HG03378 (cell line): ENCODE measurements at regions not wholly inside any gene's neighbourhood (a gene's known extent, or its start where the extent isn't known, plus 50 kb on each side); places are given as distances from the start of the nearest gene placed in this dataset.

Source experiments
- ATAC-seq: cut with Tn5 transposase; IDR thresholded peaks from one replicate; pipeline ENCODE4 v1.9.1; 2021; ENCODE audit warnings: mild to moderate bottlenecking, moderate library complexity; ENCODE audit not compliant: unreplicated experiment

GRCh38 chr3:127484601-127485388 is 105.7 kb downstream of the TPRA1 start:
- ATAC-seq, result no peak

DNA sequence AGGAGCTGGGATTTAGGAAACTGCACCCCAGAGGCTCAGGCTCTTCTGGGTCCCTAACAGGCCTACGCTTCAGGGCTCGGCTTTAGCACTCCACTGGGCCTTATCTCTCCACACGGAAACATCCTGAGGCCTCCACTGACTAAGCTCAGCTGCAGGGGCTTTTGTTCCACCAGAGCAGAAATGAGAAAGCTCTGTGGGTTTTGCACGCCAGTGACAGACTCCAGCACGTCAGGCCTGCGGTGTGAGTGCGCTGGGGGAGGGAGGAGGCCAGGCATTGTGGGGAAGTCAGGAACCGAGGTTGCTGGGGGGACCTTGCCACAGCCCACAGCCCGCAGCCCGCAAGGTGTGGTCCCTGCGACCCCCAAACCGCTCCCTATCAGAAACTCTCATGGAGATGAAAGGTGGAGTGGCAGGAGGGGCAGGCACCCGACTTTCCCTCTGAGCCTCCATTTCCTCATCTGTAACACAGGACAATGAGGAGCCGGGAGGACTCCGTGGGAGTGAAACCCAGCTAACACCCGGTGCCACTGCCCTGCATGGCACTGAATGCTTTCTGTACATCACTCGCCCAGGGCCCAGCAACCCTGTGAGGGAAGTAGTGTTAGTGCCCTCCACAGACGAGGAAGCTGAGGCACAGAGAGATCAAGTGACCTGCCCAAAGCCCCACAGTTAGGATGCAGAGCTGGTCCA is 106.5 kb downstream of the TPRA1 start:
- ATAC-seq, result peak; percentile 88

- ATAC-seq, result no peak
These were observed 107.4 kb downstream of the TPRA1 start for GRCh38 chr3:127483005-127483641.

- ATAC-seq, result no peak
These were observed 108.1 kb downstream of the TPRA1 start for GRCh38 chr3:127482216-127483004.

DNA sequence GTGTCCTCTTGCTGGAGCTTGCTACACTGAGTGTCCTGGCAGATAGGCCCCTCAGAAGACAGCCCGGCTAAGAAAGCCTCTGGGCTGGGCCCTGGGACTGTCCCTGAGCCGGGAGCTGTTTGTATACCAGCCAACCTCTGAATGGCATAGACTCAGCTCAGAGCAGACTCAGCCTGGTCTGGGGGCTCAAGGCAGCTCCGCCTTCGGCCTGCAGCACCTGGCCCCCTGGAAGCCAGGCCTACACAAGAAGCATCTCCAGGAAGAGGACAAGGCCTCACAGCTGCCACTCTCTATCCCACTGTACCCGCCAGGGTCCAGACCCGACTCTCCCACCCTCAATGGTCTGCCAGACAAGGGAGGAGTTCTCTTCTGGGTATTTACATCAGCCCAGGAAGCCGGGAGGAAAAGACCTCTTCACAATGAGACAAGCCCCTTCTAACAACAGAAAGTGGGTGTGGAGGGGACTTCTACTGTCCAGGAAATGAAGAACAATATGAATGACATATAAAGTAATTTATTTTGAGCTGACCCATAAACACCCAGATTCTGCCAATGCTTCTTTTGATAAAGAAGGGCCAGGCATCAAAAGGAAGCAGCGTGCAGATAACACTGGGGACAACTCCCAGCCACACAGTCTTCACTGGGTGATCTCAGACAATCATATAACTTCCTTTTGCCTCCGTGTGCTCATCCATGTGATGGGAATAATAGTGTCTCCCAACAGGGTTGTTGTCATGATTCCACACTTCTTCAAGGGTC is 110.2 kb downstream of the TPRA1 start:
- no peak for ATAC-seq

DNA sequence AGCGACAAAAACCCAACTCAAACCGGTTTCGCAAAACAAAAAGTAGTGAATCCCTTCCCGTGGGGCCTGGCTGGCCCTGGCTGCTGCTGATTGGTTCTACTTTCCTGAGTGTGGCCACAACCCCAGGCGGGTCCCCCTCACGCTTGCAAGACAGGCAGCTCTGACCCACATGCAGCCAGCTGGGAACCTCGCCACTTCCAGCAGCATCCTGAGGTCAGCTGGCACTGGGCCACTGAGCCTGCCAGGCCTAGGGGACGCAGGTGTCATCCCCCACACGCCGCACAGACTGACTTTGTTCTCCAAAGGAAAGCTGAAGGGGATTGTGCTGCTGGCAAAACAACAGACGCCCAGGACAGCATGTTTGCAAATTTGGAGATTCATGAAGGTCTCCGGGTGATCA is 111.1 kb downstream of the TPRA1 start:
- ATAC-seq, result no peak

- no peak for ATAC-seq
These were observed 111.6 kb downstream of the TPRA1 start for GRCh38 chr3:127478922-127479321.

DNA sequence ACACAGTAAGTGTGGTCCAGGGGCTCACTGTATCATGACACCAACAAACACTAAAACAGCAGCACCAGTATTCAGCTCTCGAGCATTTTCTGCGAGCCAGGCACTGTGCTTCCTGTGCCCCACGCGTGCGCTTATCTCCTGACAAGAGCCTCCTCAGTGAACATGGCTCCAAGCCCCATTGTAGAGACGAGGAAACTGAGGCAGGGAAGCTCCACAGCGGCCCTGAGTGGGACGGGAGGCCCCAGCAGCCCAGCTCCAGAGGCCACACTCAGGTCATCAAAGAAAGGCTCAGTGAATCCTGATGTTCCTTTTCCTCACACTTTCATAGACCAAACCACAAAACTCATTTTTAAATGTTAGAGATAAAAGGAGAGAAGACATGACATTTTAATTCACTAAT is 113.1 kb downstream of the TPRA1 start:
- ATAC-seq, result no peak

GRCh38 chr3:127476936-127477335 is 113.6 kb downstream of the TPRA1 start:
- no peak for ATAC-seq

- no peak for ATAC-seq
These were observed 114.4 kb downstream of the TPRA1 start for GRCh38 chr3:127475975-127476705.

DNA sequence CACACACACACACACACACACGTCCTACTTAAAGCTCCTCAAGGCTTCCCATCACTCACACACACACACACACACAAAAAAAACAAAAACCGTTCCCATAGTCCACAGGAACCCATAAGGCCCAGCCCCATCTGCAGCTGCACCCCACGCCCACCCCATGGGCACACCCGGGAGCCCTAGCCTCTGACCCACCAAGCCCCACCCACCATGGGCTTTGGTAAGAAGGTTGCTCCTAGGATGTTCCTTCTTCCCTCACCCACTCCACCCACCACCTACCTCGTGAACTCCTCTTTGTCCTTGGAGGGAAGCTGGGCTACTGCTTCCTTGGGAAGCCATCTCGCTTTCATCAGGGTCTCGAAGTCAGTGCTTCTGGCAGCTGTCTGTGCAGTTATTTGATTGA is 115.1 kb downstream of the TPRA1 start:
- ATAC-seq, result no peak

GRCh38 chr3:127473244-127474024 is 117.1 kb downstream of the TPRA1 start:
- no peak for ATAC-seq

- ATAC-seq, result no peak
These were observed 118.0 kb downstream of the TPRA1 start for GRCh38 chr3:127472506-127472905.

DNA sequence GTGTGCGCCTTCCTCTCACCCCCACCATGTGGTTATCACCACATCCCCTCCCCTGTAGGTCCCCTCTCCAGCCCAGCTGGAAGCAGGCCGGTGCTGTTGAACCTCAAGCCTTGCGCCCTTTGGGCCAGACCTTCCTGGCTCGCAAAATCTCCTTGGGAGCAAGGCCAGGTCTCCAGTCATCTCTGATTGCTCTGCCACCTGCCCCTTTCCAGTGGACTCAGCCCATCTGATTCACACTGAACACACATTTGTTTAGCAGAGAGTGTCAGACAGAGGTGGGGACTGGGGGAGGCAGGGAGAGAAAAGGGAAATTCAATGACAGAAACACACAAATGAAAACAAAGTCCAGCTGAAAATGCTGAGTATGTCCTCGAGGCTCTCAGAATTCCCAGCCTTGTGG is 119.4 kb downstream of the TPRA1 start:
- no peak for ATAC-seq

DNA sequence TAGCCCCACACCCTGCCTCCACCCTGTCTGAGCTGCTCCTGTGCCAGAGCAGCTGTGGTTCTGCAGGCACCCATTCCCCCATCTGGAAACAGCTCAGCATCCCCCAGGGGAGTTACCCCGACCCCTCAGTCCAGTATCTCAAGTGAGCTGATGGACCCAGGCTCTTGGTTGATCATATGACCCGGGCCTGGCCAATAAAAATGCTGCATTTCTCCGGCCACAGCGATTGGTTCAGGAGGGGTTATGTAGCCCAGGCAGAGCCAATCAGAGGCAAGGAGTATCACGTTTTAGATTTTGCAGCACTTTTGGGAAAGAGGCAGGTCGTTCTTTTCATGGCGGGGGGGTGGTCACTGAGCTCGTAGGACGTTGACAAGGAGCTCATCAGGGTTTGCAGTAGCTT is 120.8 kb downstream of the TPRA1 start:
- ATAC-seq, result no peak

DNA sequence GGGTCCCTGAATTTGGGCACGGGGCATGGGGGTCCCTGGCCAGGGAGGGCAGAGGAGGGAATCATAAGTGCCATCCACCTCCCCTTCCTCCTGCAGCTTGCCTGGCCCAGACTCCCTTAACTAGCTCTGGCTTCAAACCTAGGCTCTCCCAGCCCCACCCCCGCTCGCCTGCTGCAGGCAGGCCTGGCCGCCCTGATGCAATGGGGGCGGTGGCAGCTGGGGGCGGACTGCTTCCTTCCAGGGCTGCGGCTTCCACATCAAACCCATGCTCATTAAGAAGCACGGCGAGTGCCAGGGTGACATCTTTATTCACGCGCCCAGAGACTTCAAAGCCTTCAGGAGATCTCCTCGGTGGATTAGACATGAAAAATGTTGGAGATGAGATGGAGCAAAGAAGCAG is 123.1 kb downstream of the TPRA1 start:
- no peak for ATAC-seq

DNA sequence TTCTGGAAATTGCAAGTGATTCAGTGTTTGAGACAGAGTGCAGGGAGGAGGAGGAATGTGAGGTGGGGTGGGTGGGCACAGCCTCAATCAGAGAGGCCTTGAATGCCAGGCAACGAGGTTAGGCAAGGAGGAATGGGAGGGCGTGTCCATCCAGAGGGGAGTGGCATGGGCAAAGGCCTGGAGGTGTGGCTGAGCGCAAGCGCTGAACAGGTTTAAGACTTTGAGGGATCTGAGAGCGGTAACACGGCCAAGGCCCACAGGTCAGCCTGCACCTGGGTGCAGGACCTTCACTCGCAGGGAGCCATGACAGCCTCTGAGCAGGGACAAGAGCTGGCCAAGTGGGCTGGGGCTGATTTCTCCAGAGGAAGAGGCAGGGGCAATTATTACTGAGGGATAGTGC is 125.9 kb downstream of the TPRA1 start:
- ATAC-seq, result no peak

DNA sequence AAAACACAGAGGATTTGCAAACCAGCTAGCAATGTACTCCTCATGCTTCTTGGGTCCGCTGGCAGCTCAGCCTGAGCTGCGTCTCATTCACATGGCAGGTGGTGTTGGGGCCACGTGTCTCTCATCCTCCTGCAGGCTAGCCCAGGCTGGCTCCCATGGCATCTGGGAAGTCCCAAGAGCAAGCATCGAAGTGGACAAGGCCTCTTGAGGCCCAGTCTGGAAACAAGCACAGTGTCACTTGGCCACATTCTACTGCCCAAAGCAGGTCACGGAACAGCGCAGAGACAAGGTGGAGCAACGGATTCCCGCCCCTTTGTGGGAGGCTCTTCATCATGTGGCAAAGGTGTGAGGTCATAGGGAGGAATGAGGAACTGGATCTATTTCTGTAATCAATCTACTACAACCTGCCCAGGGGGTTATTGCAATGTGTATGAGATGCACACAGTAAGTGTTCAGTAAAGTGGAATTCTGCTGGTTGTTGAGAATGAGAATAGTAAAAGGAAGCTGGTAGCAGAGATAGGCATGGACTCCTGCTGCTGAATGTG is 128.3 kb downstream of the TPRA1 start:
- ATAC-seq, result no peak
